Endothelial cell (in vitro differentiated cells): ENCODE measurements at regions not wholly inside any gene's neighbourhood (a gene's known extent, or its start where the extent isn't known, plus 50 kb on each side); places are given as distances from the start of the nearest gene placed in this dataset.

ENCODE experiments used
- DNase-seq: peaks from one replicate; pipeline ENCODE4 v3.0.0; 2021; ENCODE audit warnings: low spot score
- H3K27ac Mint-ChIP-seq: one replicate; pipeline ENCODE4 v1.8.0; 2021; ENCODE audit warnings: mixed read lengths, inconsistent platforms; ENCODE audit not compliant: unreplicated experiment
- H3K27me3 Mint-ChIP-seq: one replicate; pipeline ENCODE4 v1.8.0; 2021; ENCODE audit warnings: mild to moderate bottlenecking, moderate library complexity, mixed read lengths, inconsistent platforms; ENCODE audit not compliant: unreplicated experiment
- H3K36me3 Mint-ChIP-seq: one replicate; pipeline ENCODE4 v1.8.0; 2021; ENCODE audit warnings: mild to moderate bottlenecking, low read depth, mixed read lengths, inconsistent platforms; ENCODE audit not compliant: unreplicated experiment
- H3K4me1 Mint-ChIP-seq: one replicate; pipeline ENCODE4 v1.8.0; 2021; ENCODE audit warnings: mild to moderate bottlenecking, mixed read lengths, inconsistent platforms; ENCODE audit not compliant: unreplicated experiment
- H3K4me3 Mint-ChIP-seq: one replicate; pipeline ENCODE4 v1.8.0; 2021; ENCODE audit warnings: mild to moderate bottlenecking, mixed read lengths, inconsistent platforms; ENCODE audit not compliant: unreplicated experiment
- H3K9me3 Mint-ChIP-seq: one replicate; pipeline ENCODE4 v1.8.0; 2021; ENCODE audit warnings: mixed read lengths, inconsistent platforms; ENCODE audit not compliant: unreplicated experiment
- TF ChIP-seq, protein P1 (sequence below): fragments of 200-600 bp; sonication (generic); IDR thresholded peaks from one replicate; pipeline ENCODE4 v1.5.0; 2021; ENCODE audit warnings: antibody characterized with exemption; ENCODE audit not compliant: unreplicated experiment

DNA sequence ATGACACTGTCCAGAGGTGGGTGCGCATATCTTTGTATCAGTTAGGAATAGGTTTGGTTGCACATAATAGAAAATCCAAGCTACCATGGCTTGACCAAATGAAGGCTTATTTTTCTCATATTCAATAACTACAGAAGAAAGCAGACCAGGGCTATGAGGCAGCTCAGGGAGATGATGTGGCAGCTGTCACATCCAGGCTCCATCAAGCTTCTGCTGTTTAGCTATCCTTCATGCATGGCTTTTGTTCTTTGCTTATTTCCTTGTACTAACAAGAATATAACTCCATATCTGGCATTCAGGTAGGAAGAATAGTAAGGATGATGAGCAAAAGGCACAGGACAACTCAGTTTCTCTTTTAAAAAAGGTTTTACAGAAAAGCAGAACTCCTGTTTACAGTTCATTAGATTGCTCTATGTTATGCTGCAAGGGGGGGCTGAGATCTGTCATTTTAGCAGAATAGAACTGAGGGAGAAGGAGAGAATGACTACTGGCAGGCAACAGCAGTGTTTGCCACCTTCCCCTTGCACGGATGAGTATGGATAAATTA, 336.1 kb downstream of the MLLT3 start:
- Mint-ChIP-seq H3K27me3 (no peaks in the 10 kb centered on the region), H3K9me3 (no peaks in the 10 kb centered on the region), H3K27ac (no peak overlapping the region), H3K4me3 (no peak overlapping the region), H3K4me1 (peaks cover 5% of the 10 kb centered on the region), H3K36me3 (peaks cover 4% of the 10 kb centered on the region)
- no peak for DNase-seq
- TF ChIP-seq, protein P1, sequence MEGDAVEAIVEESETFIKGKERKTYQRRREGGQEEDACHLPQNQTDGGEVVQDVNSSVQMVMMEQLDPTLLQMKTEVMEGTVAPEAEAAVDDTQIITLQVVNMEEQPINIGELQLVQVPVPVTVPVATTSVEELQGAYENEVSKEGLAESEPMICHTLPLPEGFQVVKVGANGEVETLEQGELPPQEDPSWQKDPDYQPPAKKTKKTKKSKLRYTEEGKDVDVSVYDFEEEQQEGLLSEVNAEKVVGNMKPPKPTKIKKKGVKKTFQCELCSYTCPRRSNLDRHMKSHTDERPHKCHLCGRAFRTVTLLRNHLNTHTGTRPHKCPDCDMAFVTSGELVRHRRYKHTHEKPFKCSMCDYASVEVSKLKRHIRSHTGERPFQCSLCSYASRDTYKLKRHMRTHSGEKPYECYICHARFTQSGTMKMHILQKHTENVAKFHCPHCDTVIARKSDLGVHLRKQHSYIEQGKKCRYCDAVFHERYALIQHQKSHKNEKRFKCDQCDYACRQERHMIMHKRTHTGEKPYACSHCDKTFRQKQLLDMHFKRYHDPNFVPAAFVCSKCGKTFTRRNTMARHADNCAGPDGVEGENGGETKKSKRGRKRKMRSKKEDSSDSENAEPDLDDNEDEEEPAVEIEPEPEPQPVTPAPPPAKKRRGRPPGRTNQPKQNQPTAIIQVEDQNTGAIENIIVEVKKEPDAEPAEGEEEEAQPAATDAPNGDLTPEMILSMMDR, result no peak

DNA sequence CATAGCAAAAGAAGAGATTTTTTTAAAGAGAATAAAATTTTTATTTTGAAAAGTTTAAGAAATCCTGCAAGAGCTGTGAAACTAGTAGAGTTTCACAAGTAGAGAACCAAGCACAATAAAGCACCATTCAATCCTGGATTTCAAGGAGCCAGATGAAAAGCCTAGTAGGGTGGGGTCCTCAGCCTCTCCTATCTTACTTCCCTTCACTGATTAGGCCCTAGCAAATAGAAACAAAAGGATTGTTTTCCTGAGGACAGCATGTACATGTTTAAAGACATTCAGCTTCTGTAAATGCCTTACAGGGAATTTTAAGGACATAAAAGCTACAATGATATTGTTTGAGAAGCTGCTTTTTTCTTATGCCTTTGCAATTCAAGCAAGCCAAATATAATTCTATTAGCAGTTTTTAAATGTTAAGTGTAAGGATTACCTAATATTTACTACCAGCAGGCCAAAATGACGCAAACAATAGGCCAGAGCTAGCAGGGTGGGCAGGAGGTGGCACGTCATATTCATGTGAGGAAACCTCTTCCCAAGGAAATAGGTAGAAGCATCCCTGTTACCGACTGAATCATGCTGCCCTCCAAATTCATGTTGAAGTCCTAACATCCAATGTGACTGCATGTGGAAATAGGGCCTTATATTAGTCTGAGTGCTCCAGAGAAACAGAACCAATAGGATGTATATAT, 337.6 kb downstream of the MLLT3 start:
- no peak for DNase-seq
- Mint-ChIP-seq H3K27ac (no peak overlapping the region), H3K4me3 (no peak overlapping the region), H3K9me3 (no peaks in the 10 kb centered on the region), H3K27me3 (no peaks in the 10 kb centered on the region), H3K4me1 (peaks cover 5% of the 10 kb centered on the region), H3K36me3 (peaks cover 4% of the 10 kb centered on the region)
- TF ChIP-seq, protein P1, result no peak

DNA sequence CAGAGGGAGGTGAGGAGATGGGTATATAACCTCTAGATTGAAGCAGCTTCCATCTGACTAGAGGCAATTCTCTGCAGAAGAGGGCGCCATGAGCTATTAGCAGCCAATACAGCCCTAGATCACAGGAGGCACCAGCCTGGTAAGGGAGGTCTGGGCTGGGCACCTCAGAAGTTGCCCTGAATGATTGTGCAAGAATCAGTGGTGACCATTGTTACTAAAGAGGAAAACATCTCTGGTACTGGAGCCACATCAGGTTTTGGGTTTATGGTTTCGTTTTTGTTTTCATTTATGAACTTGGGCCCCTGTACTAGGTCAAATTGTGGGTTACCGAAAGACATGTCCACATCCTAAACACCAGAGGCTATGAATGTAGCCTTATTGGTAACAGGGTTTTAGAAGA, 342.0 kb downstream of the MLLT3 start:
- Mint-ChIP-seq H3K9me3 (no peaks in the 10 kb centered on the region), H3K36me3 (peaks cover 6% of the 10 kb centered on the region), H3K4me3 (no peak overlapping the region), H3K27me3 (no peaks in the 10 kb centered on the region), H3K4me1 (peaks cover 3% of the 10 kb centered on the region), H3K27ac (no peak overlapping the region)
- TF ChIP-seq, protein P1, result no peak
- no peak for DNase-seq

DNA sequence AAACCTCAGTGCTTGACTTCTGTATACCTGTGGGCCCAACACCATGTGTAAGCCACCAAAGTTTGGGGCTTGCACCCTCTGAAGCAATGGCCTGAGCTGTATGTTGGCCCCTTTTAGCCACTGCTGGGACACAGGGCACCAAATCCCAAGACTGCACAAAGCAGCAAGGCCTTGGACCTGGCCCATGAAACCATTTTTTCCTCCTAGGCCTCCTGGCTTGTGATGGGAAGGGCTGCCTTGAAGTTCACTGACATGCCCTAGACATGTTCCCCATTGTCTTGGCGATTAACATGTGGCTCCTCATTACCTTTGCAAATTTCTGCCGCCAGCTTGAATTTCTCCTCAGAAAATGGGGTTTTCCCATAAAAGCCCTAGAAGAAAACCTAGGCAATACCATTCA, 345.5 kb downstream of the MLLT3 start:
- H3K9me3 Mint-ChIP-seq, result no peaks in the 10 kb centered on the region

DNA sequence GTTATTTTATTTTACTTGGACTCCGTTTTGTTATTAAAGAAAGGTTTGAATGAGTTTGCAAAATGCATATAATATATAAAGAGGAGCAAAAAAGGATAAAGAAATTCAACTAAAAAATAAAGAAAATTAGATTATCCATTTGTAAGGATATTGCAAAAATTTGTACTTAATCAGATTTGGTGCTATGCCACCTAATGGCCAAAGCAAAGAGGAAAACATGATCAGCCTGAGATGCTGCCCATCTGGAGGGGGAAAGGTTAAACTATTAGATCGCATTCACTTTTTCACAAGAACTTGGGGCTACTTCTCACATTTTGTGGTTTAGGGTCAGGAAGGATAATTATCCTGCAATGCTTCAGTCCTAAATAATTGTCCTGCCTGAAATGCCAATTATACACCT, 350.6 kb downstream of the MLLT3 start:
- TF ChIP-seq, protein P1, result peak; percentile 13
- Mint-ChIP-seq H3K27me3 (no peaks in the 10 kb centered on the region), H3K27ac (no peak overlapping the region), H3K36me3 (peaks cover 6% of the 10 kb centered on the region), H3K4me3 (no peak overlapping the region), H3K9me3 (no peaks in the 10 kb centered on the region), H3K4me1 (peaks cover 8% of the 10 kb centered on the region)
- DNase-seq, result no peak

More for the DNA sequence above, 345.5 kb downstream of the MLLT3 start:
- Mint-ChIP-seq H3K4me3 (no peak overlapping the region), H3K36me3 (peaks cover 6% of the 10 kb centered on the region), H3K27ac (no peak overlapping the region), H3K27me3 (no peaks in the 10 kb centered on the region), H3K4me1 (no peaks in the 10 kb centered on the region)
- TF ChIP-seq, protein P1, result no peak
- no peak for DNase-seq
